OCI-LY3 (cell line): ENCODE measurements at regions not wholly inside any gene's neighbourhood (a gene's known extent, or its start where the extent isn't known, plus 50 kb on each side); places are given as distances from the start of the nearest gene placed in this dataset.
"Not testable (repeated sequence)": the region's sequence is repeated elsewhere in the genome, so short reads cannot be mapped to it uniquely, and the experiment has no call there.

Experiments
- EZH2phosphoT487 ChIP-seq: fragments of 200-600 bp; shearing (Covaris generic); IDR thresholded peaks from 2 replicates; pipeline ENCODE4 v1.6.1; 2018; ENCODE audit warnings: antibody characterized with exemption, mixed run types, low read depth
- TF ChIP-seq, protein P1 (sequence below): fragments of 200-600, 300-600 bp; sonication (generic); IDR thresholded peaks from 2 replicates; pipeline ENCODE4 v1.5.1; 2014; ENCODE audit warnings: antibody characterized with exemption, low read length, low read depth

DNA sequence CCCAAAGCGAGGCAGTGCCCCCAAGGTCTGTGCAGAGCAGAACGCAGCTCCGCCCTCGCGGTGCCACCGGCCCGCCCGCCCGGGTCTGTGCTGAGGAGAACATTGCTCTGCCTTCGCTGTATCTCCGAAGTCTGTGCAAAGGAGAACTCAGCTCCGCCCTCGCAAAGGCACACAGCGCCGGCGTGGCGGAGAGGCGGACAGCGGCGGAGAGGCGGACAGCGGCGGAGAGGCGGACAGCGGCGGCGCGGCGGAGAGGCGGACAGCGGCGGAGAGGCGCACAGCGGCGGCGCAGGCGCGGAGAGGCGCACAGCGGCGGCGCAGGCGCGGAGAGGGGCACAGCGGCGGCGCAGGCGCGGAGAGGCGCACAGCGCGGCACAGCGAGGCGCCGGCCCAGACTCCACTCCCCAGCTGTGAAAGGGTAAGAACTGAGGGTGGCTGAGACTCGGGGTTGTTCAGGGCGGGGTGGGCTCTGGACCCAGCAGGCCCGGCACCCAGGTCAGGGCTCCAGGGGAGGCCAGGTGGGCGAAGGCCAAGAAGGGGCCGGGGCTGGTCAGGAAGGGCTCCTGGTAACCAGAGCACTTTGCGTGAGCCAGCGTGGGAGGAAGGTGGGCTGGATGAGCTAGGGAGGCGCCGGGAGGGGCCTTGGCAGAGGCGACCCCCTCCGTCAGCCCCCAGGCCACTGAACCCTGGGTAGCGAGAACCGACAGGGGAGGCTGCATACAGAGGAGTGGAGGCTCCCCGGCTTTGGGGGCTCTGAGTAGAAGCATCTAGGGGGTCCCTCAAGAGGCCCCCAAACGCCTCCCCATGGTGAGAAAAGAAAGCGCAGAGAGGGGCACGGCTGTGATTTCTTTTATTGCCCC is 53.4 kb downstream of the VPREB1 start:
- TF ChIP-seq, protein P1, sequence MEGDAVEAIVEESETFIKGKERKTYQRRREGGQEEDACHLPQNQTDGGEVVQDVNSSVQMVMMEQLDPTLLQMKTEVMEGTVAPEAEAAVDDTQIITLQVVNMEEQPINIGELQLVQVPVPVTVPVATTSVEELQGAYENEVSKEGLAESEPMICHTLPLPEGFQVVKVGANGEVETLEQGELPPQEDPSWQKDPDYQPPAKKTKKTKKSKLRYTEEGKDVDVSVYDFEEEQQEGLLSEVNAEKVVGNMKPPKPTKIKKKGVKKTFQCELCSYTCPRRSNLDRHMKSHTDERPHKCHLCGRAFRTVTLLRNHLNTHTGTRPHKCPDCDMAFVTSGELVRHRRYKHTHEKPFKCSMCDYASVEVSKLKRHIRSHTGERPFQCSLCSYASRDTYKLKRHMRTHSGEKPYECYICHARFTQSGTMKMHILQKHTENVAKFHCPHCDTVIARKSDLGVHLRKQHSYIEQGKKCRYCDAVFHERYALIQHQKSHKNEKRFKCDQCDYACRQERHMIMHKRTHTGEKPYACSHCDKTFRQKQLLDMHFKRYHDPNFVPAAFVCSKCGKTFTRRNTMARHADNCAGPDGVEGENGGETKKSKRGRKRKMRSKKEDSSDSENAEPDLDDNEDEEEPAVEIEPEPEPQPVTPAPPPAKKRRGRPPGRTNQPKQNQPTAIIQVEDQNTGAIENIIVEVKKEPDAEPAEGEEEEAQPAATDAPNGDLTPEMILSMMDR, result not testable (repeated sequence)
- TF ChIP-seq EZH2phosphoT487, result not testable (repeated sequence)
